HG03095 (cell line): ENCODE measurements at regions not wholly inside any gene's neighbourhood (a gene's known extent, or its start where the extent isn't known, plus 50 kb on each side); places are given as distances from the start of the nearest gene placed in this dataset.
A peak's percentile ranks its signal among the peaks of the same experiment; 100 is the strongest.
"Not testable (repeated sequence)": the region's sequence is repeated elsewhere in the genome, so short reads cannot be mapped to it uniquely, and the experiment has no call there.

Experiments used
- ATAC-seq: cut with Tn5 transposase; IDR thresholded peaks from one replicate; pipeline ENCODE4 v1.9.1; 2021; ENCODE audit warnings: moderate library complexity; ENCODE audit not compliant: unreplicated experiment

DNA sequence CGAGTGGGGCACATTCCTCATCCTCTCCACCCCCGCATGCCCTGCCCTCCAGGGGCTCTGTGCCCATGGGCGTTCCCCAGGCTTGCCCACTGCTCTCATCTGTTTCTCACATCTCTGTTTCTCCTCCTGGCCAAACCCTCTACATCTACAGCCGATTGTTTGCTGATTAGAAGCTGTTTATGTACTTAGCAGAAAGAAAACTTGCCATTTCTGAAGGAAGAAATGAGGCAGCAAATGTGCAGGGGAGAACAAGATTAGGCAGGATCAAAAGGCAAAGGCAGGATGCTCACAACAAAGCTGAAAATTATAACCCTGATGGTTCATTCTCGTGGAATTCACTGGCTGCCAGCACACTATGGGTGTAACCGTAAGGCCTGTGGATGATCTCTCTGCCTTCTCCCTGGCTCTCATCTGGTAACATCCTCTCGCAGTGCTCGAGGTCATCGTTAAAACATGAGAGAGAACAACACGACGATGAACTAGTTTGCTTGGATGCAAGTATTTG is 111.6 kb upstream of the KLF14 start:
- ATAC-seq, result no peak

DNA sequence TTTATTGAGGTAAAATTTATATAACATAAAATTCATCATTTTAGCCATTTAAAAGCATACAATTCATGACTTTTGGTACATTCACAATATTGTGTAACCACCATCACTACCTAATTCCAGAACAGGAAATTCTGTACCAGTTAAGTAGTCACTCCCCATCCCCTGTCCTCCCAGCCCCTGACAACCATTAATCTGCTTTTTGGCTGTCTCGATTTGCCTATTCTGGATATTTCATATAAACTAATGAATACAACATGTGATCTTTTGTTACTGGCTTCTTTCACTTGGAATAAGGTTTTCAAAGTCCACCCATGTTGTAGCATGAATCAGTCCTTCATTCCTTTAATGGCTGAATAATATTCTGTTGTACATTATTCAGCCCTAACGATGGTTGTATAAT is 115.6 kb upstream of the KLF14 start:
- ATAC-seq, result no peak

DNA sequence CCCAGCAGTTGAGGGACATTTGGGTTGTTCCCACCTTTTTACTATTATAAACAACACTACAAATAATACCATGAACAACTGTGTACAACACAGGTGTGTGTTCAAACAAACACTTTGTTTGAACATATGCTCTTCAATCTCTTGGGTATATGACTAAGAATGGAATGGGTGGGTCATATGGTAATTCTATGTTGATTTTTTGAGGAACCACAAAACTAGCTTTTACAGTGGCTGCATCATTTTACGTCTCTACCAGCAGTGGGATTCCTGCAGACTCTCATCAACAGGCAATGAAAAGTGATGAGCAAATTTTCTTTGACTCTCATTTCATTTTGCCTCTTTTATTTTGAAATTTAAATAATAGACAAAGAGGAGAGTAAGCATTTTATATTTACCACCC is 116.9 kb upstream of the KLF14 start:
- no peak for ATAC-seq

DNA sequence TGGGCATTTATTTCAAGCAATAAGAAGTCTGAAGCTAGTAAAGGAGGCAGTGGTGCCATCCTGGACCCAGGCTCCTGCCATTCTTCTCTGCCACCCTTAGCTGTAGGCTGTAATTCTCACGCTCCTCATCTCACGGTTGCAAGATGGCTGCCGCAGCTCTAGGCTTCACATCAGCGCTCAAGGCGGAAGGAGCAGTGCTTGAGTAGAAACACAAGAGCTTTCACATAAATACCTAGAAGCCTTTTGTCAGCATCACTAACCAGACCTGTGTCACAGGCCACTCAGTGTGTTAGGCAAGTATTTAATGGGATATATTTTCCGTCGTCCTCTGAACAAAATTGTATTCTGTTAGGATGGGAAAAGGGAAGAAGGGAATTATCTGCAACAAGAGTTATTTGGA is 118.9 kb upstream of the KLF14 start:
- no peak for ATAC-seq

DNA sequence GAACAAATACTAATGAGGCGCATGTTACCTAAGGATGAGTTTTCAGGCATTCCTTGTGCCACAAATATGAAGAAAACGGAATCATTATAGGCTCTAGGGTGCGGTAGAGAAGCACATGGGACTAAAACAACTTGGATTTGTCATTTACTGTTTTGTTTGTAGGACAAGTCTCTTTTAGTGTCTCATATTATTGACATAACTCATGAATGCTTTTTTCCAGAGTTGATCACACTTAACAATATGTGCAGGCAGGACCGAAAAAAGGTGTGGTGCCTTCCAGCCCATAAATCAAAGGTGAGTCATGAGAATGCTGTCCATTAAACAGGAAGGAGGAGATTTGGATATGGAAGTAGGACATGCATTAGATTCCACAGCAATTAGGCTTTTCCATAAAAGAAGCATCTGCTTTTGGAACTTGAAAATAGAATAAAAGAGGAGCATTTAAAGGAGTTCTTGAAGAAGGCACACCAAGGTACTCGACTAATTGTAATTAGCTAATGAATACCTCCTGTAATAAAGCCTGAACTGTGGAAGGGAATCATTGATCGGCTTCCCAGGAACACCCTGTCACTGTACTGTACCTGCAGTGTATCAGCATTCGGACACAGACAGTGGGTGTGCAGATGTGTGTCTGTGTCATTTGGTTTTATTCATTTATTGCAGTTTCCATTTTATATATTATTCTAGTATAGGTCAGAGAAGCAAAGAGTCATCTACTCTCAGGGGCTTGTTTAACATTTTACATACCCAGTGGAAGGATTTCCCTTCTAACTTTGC is 119.7 kb upstream of the KLF14 start:
- no peak for ATAC-seq

DNA sequence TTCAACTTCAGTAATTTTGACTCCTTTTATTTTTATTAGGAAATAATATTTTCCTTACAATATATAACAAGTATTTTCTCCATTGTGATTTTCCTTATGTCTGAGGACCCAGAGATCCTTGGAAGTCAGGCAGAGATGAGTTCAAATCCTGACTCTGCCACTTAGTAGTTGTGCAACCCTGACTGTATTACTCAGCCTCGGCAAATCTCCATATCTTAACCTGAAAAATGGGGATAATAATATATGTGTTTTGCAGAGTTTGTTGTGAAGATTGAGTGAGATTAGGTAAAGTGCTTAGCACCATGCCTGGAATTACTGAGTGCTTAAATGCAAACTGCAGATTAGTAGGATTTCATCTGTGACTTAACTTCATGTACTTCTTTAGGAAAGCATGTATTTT is 120.5 kb upstream of the KLF14 start:
- ATAC-seq, result no peak

DNA sequence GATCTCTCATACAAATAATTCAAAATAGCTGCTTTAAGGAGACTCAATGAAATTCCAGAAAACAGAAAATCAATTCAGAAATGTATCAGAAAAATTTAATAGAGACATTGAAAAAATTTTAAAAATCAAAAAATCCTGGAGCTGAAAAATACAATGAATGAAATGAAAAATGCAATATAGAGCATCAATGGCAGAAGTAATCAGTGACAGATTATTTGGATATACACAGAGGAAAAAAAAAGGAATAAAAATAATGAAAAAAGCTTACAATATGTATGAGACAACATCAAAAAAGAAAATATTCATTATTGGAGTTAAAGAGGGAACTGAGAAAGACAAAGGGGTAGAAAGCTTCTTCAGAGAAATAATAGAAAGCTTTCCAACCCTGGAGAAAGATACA is 122.9 kb upstream of the KLF14 start:
- ATAC-seq, result no peak

DNA sequence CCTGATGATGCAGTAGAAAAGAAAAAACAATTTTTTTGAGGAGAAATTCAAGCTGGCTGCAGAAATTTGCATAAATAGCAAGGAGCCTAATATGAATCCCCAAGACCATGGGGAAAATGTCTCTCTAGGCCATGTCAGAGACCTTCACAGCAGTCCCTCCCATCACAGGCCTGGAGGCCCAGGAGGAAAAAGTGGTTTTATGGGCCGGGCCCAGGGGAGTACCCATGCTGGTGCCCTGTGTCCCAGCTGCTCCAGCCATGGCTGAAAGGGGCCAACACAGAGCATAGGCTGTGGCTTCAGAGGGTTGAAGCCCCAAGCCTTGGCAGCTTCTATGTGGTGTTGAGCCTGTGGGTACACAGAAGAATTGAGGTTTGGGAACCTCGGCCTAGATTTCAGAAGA is 126.8 kb upstream of the KLF14 start:
- not testable (repeated sequence) for ATAC-seq

DNA sequence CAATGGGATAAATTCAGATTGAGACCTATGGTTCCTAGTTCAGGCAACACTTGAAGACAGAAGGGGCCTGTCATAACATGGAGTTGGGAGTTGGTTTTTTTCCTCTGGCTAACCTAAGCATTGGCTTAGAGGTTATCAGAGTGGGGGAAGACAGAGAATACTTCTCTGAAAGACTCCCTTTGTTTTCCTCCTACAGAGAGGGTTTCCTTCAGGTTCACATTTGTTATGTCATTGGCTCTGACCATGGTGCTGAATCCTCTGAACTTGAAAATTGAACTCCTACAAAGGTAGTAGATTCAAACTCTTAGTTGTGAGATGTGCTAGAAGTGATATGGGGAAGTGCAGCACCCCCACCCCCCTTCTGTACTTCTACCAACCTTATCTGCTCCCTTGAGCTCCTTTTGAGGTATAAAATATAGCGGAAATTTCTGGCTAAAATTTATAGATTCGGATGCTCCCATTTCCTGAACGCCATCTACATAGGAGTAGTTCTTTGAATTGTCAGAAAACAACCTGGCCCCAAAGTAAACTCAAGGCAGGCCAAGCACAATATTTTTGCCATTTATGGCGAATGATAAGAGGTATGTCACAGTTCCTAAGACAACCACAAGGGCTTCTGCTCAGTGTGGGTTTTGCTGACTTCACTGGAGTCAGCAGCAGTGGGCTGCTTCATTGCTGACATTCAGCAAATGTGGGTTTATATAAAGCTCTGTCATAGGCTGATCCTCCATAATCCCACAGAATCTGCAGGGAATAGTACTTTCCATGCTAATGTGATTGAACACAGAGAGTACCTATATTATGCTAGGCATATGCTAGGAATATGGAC is 131.6 kb upstream of the KLF14 start:
- no peak for ATAC-seq

DNA sequence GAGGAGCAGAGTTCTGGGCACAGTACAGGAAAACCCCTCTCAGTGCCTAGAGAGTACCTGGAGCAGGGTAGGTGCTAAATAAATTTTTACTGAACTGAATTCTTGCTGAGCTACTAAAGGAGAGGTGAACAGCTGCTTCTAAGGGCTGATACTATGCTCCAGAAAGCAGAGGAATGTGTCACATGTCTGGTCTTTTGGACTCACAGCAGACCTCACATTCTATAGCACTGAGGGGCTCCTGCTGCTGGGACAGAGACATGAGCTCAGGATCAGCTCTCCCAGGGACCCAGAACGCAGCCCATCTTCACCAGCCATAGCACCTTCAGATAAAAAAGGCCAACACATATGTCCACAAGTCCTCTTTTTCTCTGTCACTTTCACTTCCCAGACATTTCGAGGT is 133.0 kb upstream of the KLF14 start:
- ATAC-seq, result no peak

DNA sequence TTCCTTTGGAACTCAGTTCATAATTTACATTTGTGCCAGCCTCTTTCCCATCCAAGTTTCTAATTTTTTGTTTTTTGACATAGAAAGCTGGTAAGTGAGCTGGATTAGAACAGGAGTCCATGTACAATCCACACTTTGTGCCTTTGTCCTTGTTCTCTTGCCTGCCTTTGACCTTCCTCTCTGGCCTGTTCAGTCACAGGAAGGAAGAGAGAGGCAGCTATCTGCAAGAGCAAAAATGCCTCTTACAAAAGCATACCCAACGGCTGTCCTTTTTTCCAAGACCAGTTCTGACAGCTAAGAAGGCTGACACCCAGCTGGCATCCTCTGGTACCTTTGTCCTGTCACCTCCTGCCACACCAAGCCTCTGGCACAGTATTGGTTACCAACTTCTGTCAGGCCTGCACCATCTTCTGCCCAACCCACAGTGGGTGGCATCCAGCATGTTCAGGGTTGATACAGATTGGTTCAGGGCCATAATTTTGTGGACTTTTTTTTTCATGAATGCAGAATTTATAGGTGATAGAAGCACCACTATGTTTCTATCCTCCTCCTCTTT is 133.7 kb upstream of the KLF14 start:
- ATAC-seq, result no peak

DNA sequence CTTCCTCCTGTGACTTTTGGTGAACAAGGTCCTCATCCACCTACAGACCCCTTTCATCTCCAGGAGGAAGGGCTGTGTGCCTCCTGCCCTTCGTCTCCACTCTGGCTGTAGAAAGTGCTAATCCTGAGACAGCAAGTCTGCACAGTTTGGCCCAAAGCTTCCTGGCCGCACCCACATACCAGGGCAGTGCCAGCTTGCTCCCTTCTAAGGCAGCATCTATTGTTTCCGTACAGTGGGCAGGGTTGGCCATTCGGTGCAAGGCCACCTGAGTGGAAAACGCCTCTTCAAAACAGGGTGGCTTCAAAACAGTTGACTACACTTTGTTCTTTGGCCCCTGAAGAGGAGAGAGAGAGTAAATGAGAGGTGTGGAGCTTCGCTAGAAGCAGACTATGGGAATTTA is 134.1 kb upstream of the KLF14 start:
- no peak for ATAC-seq

DNA sequence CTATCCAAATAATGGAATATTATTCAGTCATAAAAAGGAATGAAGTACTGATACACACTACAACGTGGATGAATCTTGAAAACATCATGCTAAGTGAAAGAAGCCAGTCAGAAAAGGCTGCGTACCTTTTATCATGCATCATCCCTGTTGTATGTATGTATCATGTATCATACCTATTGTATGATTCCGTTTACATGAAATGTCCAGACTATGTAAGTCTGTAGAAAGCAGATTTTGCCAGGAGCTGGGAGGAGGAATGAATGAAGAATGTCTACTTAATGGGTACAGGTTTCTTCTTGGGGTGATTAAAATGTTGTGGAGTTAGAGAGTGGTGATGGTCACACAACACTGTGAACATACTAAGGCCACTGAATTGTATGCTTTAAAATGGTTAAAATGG is 135.9 kb upstream of the KLF14 start:
- ATAC-seq, result no peak

DNA sequence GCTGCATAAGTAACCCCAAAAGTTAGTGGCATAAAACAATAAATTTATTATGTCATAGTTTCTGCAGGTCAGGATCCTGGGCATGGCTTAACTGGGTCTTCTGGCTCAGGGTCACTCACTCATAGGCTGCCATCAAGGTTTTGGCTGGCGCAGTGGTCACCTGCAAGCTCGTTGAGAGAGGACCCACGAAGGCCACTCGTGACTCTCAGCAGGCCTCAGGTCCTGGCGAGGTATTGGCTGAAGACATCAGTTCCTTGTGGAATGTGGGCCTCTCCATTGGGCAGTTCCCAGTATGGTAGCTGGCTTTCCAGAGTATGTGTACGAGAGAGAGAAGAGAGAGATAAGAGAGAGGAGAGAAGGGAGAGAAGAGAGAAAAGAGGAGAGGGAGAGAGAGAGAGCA is 138.3 kb upstream of the KLF14 start:
- ATAC-seq, result no peak

DNA sequence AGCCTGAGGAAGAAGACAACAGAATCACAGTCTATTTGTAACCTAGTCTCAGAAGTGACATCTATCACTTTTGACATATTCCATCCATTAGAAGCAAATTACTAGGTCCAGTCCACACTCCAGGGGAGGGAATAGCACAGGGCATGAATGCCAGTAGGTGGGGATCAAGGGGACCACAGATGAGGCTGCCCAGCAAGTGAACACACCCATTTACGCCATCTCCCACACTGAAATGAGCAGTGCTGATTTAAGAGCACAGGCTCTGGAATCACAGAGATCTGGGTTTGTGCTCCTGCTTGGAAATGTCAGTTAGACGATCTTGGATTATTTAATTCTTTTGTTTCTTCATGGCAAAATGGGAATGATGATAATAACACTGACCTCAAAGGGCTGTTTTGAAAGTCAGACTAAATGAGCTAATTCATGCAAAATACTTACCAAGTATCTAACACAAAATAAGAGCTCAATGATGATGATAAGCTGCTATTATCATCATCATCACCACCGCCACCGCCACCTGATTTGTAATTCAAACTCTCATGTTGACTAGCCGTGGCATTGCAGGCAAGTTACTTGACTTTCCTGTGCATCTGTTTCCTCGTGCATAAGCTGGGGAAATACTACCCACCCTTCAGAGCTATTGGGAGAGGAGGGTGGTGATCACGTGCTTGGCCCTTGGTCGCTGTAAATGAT is 138.9 kb upstream of the KLF14 start:
- ATAC-seq, result no peak

DNA sequence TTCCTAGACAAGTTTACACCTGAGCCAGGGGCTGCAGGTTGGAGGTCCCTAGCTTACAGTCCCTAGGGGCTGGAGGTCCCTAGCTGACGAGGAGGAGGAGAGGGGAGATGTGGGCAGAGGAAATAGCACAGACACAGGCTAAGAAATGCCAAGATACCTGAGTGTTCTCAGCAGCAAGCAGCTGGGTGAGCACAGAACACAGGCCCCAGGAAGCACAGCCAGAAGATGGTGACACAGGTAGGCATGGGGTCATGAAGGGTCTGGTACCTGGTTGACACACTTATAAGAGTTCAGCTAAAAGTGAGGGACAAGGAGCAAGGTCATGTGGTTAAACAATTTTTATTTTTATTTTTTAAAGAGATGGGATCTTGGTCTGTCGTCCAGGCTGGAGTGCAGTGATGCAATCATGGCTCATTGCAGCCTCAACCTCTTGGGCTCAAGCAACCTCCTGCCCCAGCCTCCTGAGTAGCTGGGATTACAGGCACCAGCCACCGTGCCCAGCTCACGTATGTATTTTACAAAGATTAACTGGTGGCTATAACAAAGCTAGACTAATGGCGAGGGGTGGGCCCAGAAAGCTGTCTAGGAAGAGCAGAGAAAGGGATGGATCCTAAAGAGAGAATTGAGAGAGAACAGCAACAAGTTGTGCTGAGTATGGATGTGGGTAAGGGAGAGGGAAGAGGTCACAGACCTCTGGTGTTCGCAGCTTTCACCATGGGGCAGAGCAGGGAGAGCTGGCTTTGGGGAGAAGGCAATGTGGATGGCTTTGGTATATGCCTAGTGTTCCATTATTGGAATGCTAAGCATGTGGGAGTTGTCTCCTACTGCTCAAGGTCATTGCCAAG is 140.3 kb upstream of the KLF14 start:
- ATAC-seq, result no peak

DNA sequence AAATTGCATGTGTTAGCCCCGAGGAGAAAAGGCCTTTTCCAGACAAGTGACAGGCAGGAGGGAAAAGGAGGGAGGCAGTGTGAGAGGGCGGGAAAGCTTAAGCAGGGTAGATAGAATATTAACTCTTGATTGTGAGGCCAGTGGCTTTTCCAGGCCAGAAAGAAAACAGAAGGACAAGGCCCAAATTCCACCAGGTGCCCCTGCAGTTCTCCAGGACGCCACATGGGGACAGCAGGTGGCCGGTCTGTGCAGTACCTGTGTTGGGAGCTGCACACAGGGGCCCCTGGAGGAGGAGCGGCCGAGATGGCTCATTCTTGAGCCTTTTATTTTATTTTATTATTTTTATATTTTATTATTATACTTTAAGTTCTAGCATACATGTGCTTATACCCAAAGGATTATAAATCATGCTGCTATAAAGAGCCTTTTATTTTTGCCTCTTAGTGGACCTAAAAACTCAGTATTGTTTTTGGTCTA is 141.3 kb upstream of the KLF14 start:
- peak; percentile 61 for ATAC-seq

DNA sequence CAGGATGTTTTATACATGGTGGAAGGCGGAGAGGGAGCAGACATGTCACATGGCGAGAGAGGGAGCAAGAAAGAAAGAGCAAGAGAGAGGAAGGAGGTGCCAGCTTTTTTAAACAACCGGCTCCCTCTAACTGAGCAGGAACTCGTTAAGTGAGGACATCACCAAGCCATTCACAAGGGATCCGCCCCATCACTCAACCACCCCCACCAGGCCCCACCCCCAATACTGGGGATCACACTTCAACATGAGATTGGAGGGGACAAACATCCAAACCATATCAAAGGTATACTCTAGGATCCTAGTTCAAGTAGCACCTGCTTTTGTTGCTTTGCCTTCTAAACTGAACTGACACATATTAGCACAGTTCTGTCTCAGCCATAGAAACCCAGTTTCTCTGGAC is 141.9 kb upstream of the KLF14 start:
- ATAC-seq, result no peak

DNA sequence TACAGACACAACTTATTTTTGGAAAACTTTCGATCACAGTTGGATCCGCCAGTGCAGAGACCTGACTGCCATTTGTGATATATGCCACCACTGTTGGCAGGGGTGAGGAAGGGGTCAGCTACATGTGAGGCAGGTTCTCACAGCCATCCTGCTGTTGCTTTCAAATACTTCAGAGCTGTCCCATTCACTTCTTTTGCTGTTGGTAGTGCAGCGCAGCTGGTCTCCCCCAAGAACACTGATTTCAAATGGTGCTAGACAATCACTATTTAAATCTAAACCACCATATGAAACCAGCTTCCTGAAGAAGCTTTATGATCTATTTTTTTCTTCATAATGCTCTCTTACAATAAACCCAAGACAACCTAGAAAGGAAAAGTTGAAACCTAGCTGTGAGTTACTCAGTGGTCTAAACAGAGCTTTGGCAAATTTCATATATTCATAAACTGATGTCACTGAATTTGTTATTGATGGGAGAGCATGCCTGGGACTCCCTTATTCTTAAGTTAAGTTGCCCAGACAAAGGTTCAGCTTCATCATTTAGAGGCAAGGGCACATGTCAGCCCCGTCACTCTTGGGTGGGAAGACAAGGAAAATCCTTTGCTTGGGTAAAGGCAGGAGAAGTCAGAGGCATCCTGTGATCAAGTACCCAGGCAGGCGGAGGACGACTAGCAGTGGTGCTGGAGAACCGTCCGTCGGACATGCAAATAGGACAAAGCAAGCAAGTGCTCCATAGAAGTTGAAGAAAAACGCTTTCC is 143.4 kb upstream of the KLF14 start:
- ATAC-seq, result no peak

DNA sequence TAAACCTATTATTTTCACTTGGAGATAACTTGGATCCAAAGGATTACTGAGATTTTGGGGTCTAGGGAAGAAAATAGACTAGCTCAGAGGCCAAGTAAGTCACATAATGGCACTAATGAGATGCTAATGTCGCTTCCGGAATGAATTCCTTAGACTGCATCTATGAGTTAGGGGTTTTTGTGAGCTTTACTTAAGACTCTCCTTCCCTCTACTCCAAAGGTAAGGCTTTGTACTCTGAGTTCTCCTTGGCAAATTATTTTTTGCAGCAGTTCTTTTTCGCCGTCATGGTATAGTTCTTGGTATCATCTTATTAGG is 143.9 kb upstream of the KLF14 start:
- no peak for ATAC-seq
